ENCODE measurements at regions not wholly inside any gene's neighbourhood (a gene's known extent, or its start where the extent isn't known, plus 50 kb on each side); places are given as distances from the start of the nearest gene placed in this dataset.

DNA sequence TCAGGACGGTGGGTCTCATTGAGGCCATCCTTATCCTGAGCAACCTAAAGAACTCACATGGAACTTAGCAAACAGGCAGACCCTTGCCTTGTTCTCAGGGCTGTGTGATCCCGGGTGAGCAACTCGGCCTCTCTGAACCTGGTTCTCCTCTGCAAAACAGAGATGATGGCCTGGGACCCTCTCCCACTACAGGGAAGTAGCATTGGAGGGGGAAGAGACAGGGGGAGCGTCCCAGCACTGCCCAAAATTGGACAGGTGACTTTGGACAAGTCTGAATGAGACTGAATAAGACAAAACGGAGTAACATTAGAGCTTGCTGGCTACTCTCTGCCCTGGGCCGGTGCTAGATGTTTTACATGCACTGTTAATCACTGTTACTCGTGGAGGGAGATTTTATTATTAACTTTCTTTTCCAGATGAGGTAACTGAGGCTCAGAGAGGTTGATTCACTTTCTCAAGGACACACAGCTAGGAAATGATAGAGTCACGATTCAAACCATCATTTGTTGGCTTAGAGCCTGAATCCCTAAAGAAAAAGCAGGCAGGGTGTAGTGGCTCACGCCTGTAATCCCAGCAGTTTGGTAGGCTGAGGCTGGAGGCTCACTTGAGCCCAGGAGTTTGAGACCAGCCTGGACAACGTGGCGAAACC is 136.4 kb downstream of the C9orf50 start:
- TF ChIP-seq, protein P1, sequence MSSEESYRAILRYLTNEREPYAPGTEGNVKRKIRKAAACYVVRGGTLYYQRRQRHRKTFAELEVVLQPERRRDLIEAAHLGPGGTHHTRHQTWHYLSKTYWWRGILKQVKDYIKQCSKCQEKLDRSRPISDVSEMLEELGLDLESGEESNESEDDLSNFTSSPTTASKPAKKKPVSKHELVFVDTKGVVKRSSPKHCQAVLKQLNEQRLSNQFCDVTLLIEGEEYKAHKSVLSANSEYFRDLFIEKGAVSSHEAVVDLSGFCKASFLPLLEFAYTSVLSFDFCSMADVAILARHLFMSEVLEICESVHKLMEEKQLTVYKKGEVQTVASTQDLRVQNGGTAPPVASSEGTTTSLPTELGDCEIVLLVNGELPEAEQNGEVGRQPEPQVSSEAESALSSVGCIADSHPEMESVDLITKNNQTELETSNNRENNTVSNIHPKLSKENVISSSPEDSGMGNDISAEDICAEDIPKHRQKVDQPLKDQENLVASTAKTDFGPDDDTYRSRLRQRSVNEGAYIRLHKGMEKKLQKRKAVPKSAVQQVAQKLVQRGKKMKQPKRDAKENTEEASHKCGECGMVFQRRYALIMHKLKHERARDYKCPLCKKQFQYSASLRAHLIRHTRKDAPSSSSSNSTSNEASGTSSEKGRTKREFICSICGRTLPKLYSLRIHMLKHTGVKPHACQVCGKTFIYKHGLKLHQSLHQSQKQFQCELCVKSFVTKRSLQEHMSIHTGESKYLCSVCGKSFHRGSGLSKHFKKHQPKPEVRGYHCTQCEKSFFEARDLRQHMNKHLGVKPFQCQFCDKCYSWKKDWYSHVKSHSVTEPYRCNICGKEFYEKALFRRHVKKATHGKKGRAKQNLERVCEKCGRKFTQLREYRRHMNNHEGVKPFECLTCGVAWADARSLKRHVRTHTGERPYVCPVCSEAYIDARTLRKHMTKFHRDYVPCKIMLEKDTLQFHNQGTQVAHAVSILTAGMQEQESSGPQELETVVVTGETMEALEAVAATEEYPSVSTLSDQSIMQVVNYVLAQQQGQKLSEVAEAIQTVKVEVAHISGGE (tag by site-specific recombination; conservative IDR thresholded peaks at IDR 0.05; ENCODE audit: low read depth) = no peak
- TF ChIP-seq, protein P2, sequence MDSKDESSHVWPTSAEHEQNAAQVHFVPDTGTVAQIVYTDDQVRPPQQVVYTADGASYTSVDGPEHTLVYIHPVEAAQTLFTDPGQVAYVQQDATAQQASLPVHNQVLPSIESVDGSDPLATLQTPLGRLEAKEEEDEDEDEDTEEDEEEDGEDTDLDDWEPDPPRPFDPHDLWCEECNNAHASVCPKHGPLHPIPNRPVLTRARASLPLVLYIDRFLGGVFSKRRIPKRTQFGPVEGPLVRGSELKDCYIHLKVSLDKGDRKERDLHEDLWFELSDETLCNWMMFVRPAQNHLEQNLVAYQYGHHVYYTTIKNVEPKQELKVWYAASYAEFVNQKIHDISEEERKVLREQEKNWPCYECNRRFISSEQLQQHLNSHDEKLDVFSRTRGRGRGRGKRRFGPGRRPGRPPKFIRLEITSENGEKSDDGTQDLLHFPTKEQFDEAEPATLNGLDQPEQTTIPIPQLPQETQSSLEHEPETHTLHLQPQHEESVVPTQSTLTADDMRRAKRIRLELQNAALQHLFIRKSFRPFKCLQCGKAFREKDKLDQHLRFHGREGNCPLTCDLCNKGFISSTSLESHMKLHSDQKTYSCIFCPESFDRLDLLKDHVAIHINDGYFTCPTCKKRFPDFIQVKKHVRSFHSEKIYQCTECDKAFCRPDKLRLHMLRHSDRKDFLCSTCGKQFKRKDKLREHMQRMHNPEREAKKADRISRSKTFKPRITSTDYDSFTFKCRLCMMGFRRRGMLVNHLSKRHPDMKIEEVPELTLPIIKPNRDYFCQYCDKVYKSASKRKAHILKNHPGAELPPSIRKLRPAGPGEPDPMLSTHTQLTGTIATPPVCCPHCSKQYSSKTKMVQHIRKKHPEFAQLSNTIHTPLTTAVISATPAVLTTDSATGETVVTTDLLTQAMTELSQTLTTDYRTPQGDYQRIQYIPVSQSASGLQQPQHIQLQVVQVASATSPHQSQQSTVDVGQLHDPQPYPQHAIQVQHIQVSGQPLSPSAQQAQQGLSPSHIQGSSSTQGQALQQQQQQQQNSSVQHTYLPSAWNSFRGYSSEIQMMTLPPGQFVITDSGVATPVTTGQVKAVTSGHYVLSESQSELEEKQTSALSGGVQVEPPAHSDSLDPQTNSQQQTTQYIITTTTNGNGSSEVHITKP (tag by site-specific recombination; IDR thresholded peaks at IDR 0.05) = no peak
